HepG2 (cell line): ENCODE measurements at regions not wholly inside any gene's neighbourhood (a gene's known extent, or its start where the extent isn't known, plus 50 kb on each side); places are given as distances from the start of the nearest gene placed in this dataset.

Source experiments
- ARNT2 ChIP-seq: sonication (generic); formaldehyde crosslinking; IDR thresholded peaks from 2 replicates; pipeline ENCODE4 v1.8.0; 2022; ENCODE audit warnings: mild to moderate bottlenecking, low read depth, missing genetic modification reagents, moderate library complexity
- CENPT ChIP-seq: sonication (generic); formaldehyde crosslinking; IDR thresholded peaks from 2 replicates; pipeline ENCODE4 v1.8.0; 2022; ENCODE audit warnings: low read depth, mild to moderate bottlenecking, moderate library complexity, missing genetic modification reagents
- HINFP ChIP-seq: sonication (generic); formaldehyde crosslinking; IDR thresholded peaks from 2 replicates; pipeline ENCODE4 v1.4.0; 2020; ENCODE audit warnings: low read depth, mild to moderate bottlenecking, missing genetic modification reagents
- KDM6A ChIP-seq: IDR thresholded peaks from 2 replicates; pipeline ENCODE4 v1.6.1; 2016; ENCODE audit warnings: low read depth
- POGK ChIP-seq: sonication (generic); formaldehyde crosslinking; conservative IDR thresholded peaks from 2 replicates; pipeline ENCODE4 v1.8.0; 2022; ENCODE audit warnings: mild to moderate bottlenecking, moderate library complexity, missing genetic modification reagents
- REST ChIP-seq, 2 experiments: IDR thresholded peaks; 2 replicates each; pipeline ENCODE4 v1.6.1; 2011 to 2012; ENCODE audit warnings: low read length in 2 of 2, borderline replicate concordance in 1 of 2, low read depth in 1 of 2, mild to moderate bottlenecking in 1 of 2, moderate library complexity in 1 of 2
- RFX3 ChIP-seq: IDR thresholded peaks from 2 replicates; pipeline ENCODE4 v1.6.1; 2016; ENCODE audit warnings: missing biosample characterization, missing genetic modification reagents
- SMAD9 ChIP-seq: sonication (generic); formaldehyde crosslinking; IDR thresholded peaks from 2 replicates; pipeline ENCODE4 v1.5.1; 2020; ENCODE audit warnings: mild to moderate bottlenecking, missing genetic modification reagents
- UBTF ChIP-seq: sonication (generic); formaldehyde crosslinking; IDR thresholded peaks from 2 replicates; pipeline ENCODE4 v1.4.0; 2020; ENCODE audit warnings: mild to moderate bottlenecking, missing genetic modification reagents
- ZBED4 ChIP-seq: sonication (generic); formaldehyde crosslinking; IDR thresholded peaks from 2 replicates; pipeline ENCODE4 v1.4.0; 2020; ENCODE audit warnings: missing genetic modification reagents, borderline replicate concordance
- ZNF451 ChIP-seq: sonication (generic); formaldehyde crosslinking; IDR thresholded peaks from 2 replicates; pipeline ENCODE4 v1.5.0; 2020; ENCODE audit warnings: mild to moderate bottlenecking, missing genetic modification reagents
- ZNF510 ChIP-seq: sonication (generic); formaldehyde crosslinking; IDR thresholded peaks from 2 replicates; pipeline ENCODE4 v1.4.0; 2020; ENCODE audit warnings: low read depth, mild to moderate bottlenecking, missing genetic modification reagents
- ZNF891 ChIP-seq: sonication (generic); formaldehyde crosslinking; IDR thresholded peaks from 2 replicates; pipeline ENCODE4 v1.5.0; 2020; ENCODE audit warnings: mild to moderate bottlenecking, missing genetic modification reagents
- ZSCAN21 ChIP-seq: sonication (generic); formaldehyde crosslinking; IDR thresholded peaks from 2 replicates; pipeline ENCODE4 v1.8.0; 2022; ENCODE audit warnings: mild to moderate bottlenecking, missing genetic modification reagents, moderate library complexity, borderline replicate concordance
- ZSCAN25 ChIP-seq: sonication (generic); formaldehyde crosslinking; IDR thresholded peaks from 2 replicates; pipeline ENCODE4 v1.8.0; 2022; ENCODE audit warnings: mild to moderate bottlenecking, missing genetic modification reagents

GRCh38 chr9:134258828-134259546 lies 67.3 kb upstream of the RXRA start (continued):
- peak in 1 of 2 experiments; percentile 41; a peak in 1 of 4 replicates for TF ChIP-seq REST (IDR thresholded peaks at IDR 0.05; ENCODE audit: borderline replicate concordance in 1 of 2, low read depth in 1 of 2, low read length in 2 of 2)
- TF ChIP-seq CENPT (CRISPR knock-in tag), result no peak
- TF ChIP-seq ARNT2, result no peak
- peak; percentile 72; the same call in 1 of the 2 replicates for TF ChIP-seq ZBED4 (CRISPR knock-in tag)
- TF ChIP-seq POGK, result peak; percentile 100
- TF ChIP-seq SMAD9 (CRISPR knock-in tag), result no peak
- TF ChIP-seq ZSCAN25, result peak; percentile 100
- TF ChIP-seq KDM6A (CRISPR knock-in tag), result peak; percentile 55; the same call in 1 of the 2 replicates
- no peak for TF ChIP-seq ZNF510
- peak; percentile 71; the same call in 1 of the 2 replicates for TF ChIP-seq HINFP (CRISPR knock-in tag)
- peak; percentile 56; the same call in 1 of the 2 replicates for TF ChIP-seq ZNF451 (CRISPR knock-in tag)
- no peak for TF ChIP-seq UBTF (CRISPR knock-in tag)
- TF ChIP-seq ZSCAN21, result no peak
- no peak for TF ChIP-seq ZNF891 (CRISPR knock-in tag)
- TF ChIP-seq RFX3 (CRISPR knock-in tag), result no peak
